Type B pancreatic cell (in vitro differentiated cells): ENCODE measurements at regions not wholly inside any gene's neighbourhood (a gene's known extent, or its start where the extent isn't known, plus 50 kb on each side); places are given as distances from the start of the nearest gene placed in this dataset.
A peak's percentile ranks its signal among the peaks of the same experiment; 100 is the strongest.

ENCODE experiments used
- DNase-seq: peaks from one replicate; pipeline ENCODE4 v3.0.0; 2021; ENCODE audit warnings: mixed read lengths; ENCODE audit not compliant: unreplicated experiment; ENCODE audit errors: extremely low spot score
- H3K27ac Mint-ChIP-seq: 2 replicates; pipeline ENCODE4 v1.8.0; 2021; ENCODE audit warnings: mild to moderate bottlenecking, mixed read lengths
- H3K27me3 Mint-ChIP-seq: 2 replicates; pipeline ENCODE4 v1.8.0; 2021; ENCODE audit warnings: mixed read lengths
- H3K36me3 Mint-ChIP-seq: 2 replicates; pipeline ENCODE4 v1.8.0; 2021; ENCODE audit warnings: mixed read lengths
- H3K4me1 Mint-ChIP-seq: one replicate; pipeline ENCODE4 v1.8.0; 2021; ENCODE audit warnings: mixed read lengths; ENCODE audit not compliant: unreplicated experiment
- H3K4me3 Mint-ChIP-seq: 2 replicates; pipeline ENCODE4 v1.8.0; 2021; ENCODE audit warnings: mild to moderate bottlenecking, mixed read lengths
- H3K9me3 Mint-ChIP-seq: 2 replicates; pipeline ENCODE4 v1.8.0; 2021; ENCODE audit warnings: mixed read lengths
- TF ChIP-seq, protein P1 (sequence below): fragments of 200-600 bp; sonication (generic); conservative IDR thresholded peaks from 2 replicates; pipeline ENCODE4 v1.5.0; 2021; ENCODE audit warnings: antibody characterized with exemption, mild to moderate bottlenecking

GRCh38 chr1:59146651-59147358, 150.1 kb upstream of the FGGY start:
- peaks cover 56% of the 10 kb centered on the region for H3K4me1 Mint-ChIP-seq
- DNase-seq = no peak

DNA sequence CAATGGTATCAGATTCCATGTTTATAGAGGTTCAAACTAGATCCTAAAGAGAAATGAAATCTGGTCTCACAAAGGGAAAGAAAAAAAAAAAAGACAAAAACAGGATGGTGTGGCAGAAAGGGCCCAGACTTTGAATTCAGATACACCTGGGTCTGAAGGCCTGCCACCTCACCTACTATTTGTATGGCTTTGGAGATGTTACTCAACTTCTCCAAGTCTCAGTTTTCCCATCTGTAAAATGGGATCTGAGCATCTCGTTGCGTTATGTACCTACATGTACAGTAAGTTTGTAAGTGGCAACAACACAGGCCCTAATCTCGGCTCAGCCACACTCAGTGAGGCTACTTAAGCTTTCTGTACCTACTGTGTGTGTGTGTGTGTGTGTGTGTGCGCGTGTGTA, 147.5 kb upstream of the FGGY start:
- Mint-ChIP-seq H3K9me3 (no peaks in the 10 kb centered on the region), H3K36me3 (no peaks in the 10 kb centered on the region), H3K4me1 (peaks cover 37% of the 10 kb centered on the region), H3K4me3 (no peak overlapping the region), H3K27me3 (peaks cover 17% of the 10 kb centered on the region), H3K27ac (no peak overlapping the region)
- TF ChIP-seq, protein P1, sequence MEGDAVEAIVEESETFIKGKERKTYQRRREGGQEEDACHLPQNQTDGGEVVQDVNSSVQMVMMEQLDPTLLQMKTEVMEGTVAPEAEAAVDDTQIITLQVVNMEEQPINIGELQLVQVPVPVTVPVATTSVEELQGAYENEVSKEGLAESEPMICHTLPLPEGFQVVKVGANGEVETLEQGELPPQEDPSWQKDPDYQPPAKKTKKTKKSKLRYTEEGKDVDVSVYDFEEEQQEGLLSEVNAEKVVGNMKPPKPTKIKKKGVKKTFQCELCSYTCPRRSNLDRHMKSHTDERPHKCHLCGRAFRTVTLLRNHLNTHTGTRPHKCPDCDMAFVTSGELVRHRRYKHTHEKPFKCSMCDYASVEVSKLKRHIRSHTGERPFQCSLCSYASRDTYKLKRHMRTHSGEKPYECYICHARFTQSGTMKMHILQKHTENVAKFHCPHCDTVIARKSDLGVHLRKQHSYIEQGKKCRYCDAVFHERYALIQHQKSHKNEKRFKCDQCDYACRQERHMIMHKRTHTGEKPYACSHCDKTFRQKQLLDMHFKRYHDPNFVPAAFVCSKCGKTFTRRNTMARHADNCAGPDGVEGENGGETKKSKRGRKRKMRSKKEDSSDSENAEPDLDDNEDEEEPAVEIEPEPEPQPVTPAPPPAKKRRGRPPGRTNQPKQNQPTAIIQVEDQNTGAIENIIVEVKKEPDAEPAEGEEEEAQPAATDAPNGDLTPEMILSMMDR = no peak
- no peak for DNase-seq

More at GRCh38 chr1:59146651-59147358, 150.1 kb upstream of the FGGY start:
- Mint-ChIP-seq H3K4me3 (peak overlapping the region; percentile 87), H3K27ac (no peak overlapping the region), H3K9me3 (no peaks in the 10 kb centered on the region), H3K36me3 (no peaks in the 10 kb centered on the region), H3K27me3 (peaks cover 17% of the 10 kb centered on the region)
- TF ChIP-seq, protein P1 = peak; percentile 51

GRCh38 chr1:59150577-59151386, 146.1 kb upstream of the FGGY start:
- Mint-ChIP-seq H3K27ac (peak overlapping the region; percentile 68), H3K36me3 (no peaks in the 10 kb centered on the region), H3K9me3 (no peaks in the 10 kb centered on the region), H3K4me3 (peak overlapping the region; percentile 47), H3K4me1 (peaks cover 33% of the 10 kb centered on the region), H3K27me3 (peaks cover 17% of the 10 kb centered on the region)
- no peak for DNase-seq
- TF ChIP-seq, protein P1 = no peak

DNA sequence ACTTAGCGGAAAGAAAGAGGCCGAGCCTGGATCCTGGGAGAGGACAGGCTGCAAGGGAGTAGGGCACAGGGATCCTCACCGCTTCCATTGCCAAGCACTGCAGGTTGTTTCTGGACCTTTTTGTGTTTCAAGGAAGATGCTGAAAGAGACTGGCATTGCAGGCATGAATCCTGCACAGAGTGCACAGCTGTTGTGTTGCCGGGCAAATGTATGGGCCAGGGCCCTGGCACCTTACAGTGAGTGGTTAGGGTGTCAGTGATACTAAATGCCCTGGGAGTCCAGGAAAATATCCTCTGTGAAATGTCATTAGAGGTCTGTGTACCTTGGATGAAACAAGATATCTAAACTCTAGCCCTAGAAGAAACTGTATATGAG, 145.5 kb upstream of the FGGY start:
- no peak for DNase-seq
- Mint-ChIP-seq H3K9me3 (no peaks in the 10 kb centered on the region), H3K27ac (no peak overlapping the region), H3K4me1 (peaks cover 35% of the 10 kb centered on the region), H3K4me3 (no peak overlapping the region), H3K27me3 (peaks cover 14% of the 10 kb centered on the region), H3K36me3 (no peaks in the 10 kb centered on the region)
- TF ChIP-seq, protein P1 = no peak

DNA sequence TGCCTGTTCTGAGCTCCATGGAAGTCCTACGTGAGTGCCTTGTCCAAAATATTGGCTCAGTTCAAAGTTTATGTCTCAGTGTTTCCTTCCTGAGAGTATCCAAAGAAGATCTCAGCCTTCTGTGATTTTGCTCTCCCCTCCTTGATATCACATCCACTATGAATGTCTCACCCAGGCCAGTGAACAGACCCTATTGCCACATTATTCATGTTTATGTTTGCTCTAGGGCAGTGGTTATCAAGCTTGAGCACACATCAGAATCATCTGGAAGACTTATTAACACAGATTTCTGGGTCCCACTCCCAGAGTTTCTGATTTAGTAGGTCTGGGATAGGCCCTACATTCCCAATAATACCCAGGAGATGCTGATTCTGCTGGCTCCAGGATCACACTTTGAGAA, 145.0 kb upstream of the FGGY start:
- DNase-seq = no peak
- no peaks in the 10 kb centered on the region for H3K9me3 Mint-ChIP-seq
- no peak overlapping the region for H3K4me3 Mint-ChIP-seq
- TF ChIP-seq, protein P1 = no peak
- H3K36me3 Mint-ChIP-seq = no peaks in the 10 kb centered on the region
- peaks cover 37% of the 10 kb centered on the region for H3K4me1 Mint-ChIP-seq
- H3K27me3 Mint-ChIP-seq = peaks cover 11% of the 10 kb centered on the region
- no peak overlapping the region for H3K27ac Mint-ChIP-seq
